ENCODE measurements at regions not wholly inside any gene's neighbourhood (a gene's known extent, or its start where the extent isn't known, plus 50 kb on each side); places are given as distances from the start of the nearest gene placed in this dataset.
"Not testable (repeated sequence)": the region's sequence is repeated elsewhere in the genome, so short reads cannot be mapped to it uniquely, and the experiment has no call there.

GRCh38 chrX:86930419-86930818, 587.2 kb upstream of the KLHL4 start:
- H3K27ac ChIP-seq = no peak overlapping the region
- 62 to 68% methylated on average over 1 of the region's 1 CpG for WGBS, 2 donors
- H3K36me3 ChIP-seq = no peaks in the 10 kb centered on the region
- no peak overlapping the region for H3K4me3 ChIP-seq
- no peaks in the 10 kb centered on the region for H3K27me3 ChIP-seq
- DNase-seq (ENCODE audit: low spot score in 2 of 2) = no peak
- no peaks in the 10 kb centered on the region for H3K4me1 ChIP-seq
- no peaks in the 10 kb centered on the region for H3K9me3 ChIP-seq
- TF ChIP-seq EP300 (IDR thresholded peaks at IDR 0.05) = no peak
- TF ChIP-seq POLR2A (IDR thresholded peaks at IDR 0.05) = no peak
- TF ChIP-seq CTCF (IDR thresholded peaks at IDR 0.05) = no peak

GRCh38 chrX:86935988-86936387, 581.6 kb upstream of the KLHL4 start:
- 86% methylated on average over 5 of the region's 5 CpGs; no CpG with 5 or more reads in 1 of the 2 donors for WGBS, 2 donors

GRCh38 chrX:86946569-86946968, 571.0 kb upstream of the KLHL4 start:
- no peaks in the 10 kb centered on the region for H3K36me3 ChIP-seq
- 0 to 2% methylated on average over 1 of the region's 1 CpG for WGBS, 2 donors
- no peak for DNase-seq (ENCODE audit: low spot score in 2 of 2)
- H3K27ac ChIP-seq = no peak overlapping the region
- H3K4me3 ChIP-seq = no peak overlapping the region
- no peaks in the 10 kb centered on the region for H3K9me3 ChIP-seq
- peaks cover 0 to 8% of the 10 kb centered on the region in 2 donors for H3K27me3 ChIP-seq
- TF ChIP-seq POLR2A (IDR thresholded peaks at IDR 0.05) (no peak), EP300 (IDR thresholded peaks at IDR 0.05) (no peak), CTCF (IDR thresholded peaks at IDR 0.05) (peak in 4 of 5 experiments; percentile 23 to 55 (median 44))
- no peaks in the 10 kb centered on the region for H3K4me1 ChIP-seq

More at GRCh38 chrX:86935988-86936387, 581.6 kb upstream of the KLHL4 start:
- Histone ChIP-seq H3K4me1 (no peaks in the 10 kb centered on the region), H3K27me3 (peaks cover 0 to 5% of the 10 kb centered on the region in 2 donors), H3K27ac (no peak overlapping the region), H3K4me3 (no peak overlapping the region), H3K36me3 (no peaks in the 10 kb centered on the region), H3K9me3 (no peaks in the 10 kb centered on the region)
- TF ChIP-seq EP300 (IDR thresholded peaks at IDR 0.05) = no peak
- TF ChIP-seq POLR2A (IDR thresholded peaks at IDR 0.05) = no peak
- TF ChIP-seq CTCF (IDR thresholded peaks at IDR 0.05) = no peak
- DNase-seq (ENCODE audit: low spot score in 2 of 2) = no peak

- no peak for DNase-seq (ENCODE audit: low spot score in 2 of 2)
- Histone ChIP-seq H3K27ac (no peak overlapping the region), H3K9me3 (no peaks in the 10 kb centered on the region), H3K27me3 (no peaks in the 10 kb centered on the region), H3K4me3 (no peak overlapping the region), H3K4me1 (no peaks in the 10 kb centered on the region), H3K36me3 (no peaks in the 10 kb centered on the region)
- TF ChIP-seq CTCF (IDR thresholded peaks at IDR 0.05) (no peak), EP300 (IDR thresholded peaks at IDR 0.05) (no peak), POLR2A (IDR thresholded peaks at IDR 0.05) (no peak)
Observed at GRCh38 chrX:86964321-86964720, 553.3 kb upstream of the KLHL4 start.

- H3K4me1 ChIP-seq = no peaks in the 10 kb centered on the region
- H3K36me3 ChIP-seq = no peaks in the 10 kb centered on the region
- 70 to 76% methylated on average over 2 of the region's 2 CpGs for WGBS, 2 donors
- no peak for DNase-seq (ENCODE audit: low spot score in 2 of 2)
- H3K4me3 ChIP-seq = no peak overlapping the region
- no peaks in the 10 kb centered on the region for H3K9me3 ChIP-seq
- H3K27ac ChIP-seq = no peak overlapping the region
- TF ChIP-seq EP300 (IDR thresholded peaks at IDR 0.05) (no peak), CTCF (IDR thresholded peaks at IDR 0.05) (no peak), POLR2A (IDR thresholded peaks at IDR 0.05) (no peak)
- H3K27me3 ChIP-seq = no peaks in the 10 kb centered on the region
Observed at GRCh38 chrX:86981326-86981879, 536.2 kb upstream of the KLHL4 start.

- not testable (repeated sequence) for H3K4me1 ChIP-seq; H3K9me3 ChIP-seq; H3K4me3 ChIP-seq; H3K27me3 ChIP-seq; H3K36me3 ChIP-seq; H3K27ac ChIP-seq; DNase-seq (ENCODE audit: low spot score in 2 of 2)
- 69 to 86% methylated on average over 4 of the region's 4 CpGs for WGBS, 2 donors
Observed at GRCh38 chrX:86987351-86987750, 530.3 kb upstream of the KLHL4 start.
